Stimulated activated naive CD8-positive, alpha-beta T cell treated with anti-CD3 and anti-CD28 coated beads, Interleukin-15, amount 100 ng/mL, for 72 hours (primary cell): ENCODE measurements at regions not wholly inside any gene's neighbourhood (a gene's known extent, or its start where the extent isn't known, plus 50 kb on each side); places are given as distances from the start of the nearest gene placed in this dataset.

Experiments used
- ATAC-seq: fragments of 150-1000 bp; cut with Tn5 transposase; 2 replicates; pipeline ENCODE4 v1.10.0; 2021; ENCODE audit warnings: mild to moderate bottlenecking, moderate library complexity
- DNase-seq, 2 donors: peaks; one replicate each; pipeline ENCODE4 v3.0.0; 2021 to 2022
- H3K27ac Mint-ChIP-seq, 2 donors: one replicate each; pipeline ENCODE4 v1.8.0; 2022; ENCODE audit warnings: mild to moderate bottlenecking in 2 of 2, mixed read lengths in 2 of 2, moderate library complexity in 2 of 2
- H3K27me3 Mint-ChIP-seq: one replicate; pipeline ENCODE4 v1.8.0; 2022; ENCODE audit warnings: mixed read lengths
- H3K4me1 Mint-ChIP-seq: one replicate; pipeline ENCODE4 v1.8.0; 2022; ENCODE audit warnings: mild to moderate bottlenecking, mixed read lengths
- H3K4me3 Mint-ChIP-seq, 2 donors: one replicate each; pipeline ENCODE4 v1.8.0; 2022; ENCODE audit warnings: mild to moderate bottlenecking in 2 of 2, mixed read lengths in 2 of 2, moderate library complexity in 1 of 2
- H3K9me3 Mint-ChIP-seq, 2 donors: one replicate each; pipeline ENCODE4 v1.8.0; 2022; ENCODE audit warnings: mixed read lengths in 2 of 2

DNA sequence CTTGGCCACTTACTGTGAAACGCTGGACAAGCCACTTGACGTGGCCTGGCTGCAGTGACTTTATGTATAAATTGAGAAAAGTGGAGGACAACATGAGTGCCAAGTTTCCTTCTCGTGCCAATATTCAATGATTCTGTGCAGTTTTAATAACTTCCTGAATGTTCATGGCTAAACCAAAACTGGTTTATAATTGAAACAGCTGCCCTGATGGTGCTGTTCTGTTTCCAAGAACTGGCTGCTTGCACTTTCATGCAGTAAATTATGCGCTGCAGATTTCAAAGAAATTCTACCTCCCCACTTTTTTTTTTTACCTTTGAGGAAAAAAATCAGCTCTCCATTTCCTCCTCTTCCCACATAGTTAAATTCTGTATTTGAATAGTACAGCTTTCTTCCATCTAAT lies 205.2 kb upstream of the CASK start:
- Mint-ChIP-seq H3K27me3 (no peaks in the 10 kb centered on the region), H3K4me3 (peak overlapping the region; percentile 39 to 56), H3K4me1 (peaks cover 57% of the 10 kb centered on the region), H3K27ac (peak overlapping the region; percentile 72 to 89), H3K9me3 (no peaks in the 10 kb centered on the region)
- ATAC-seq (no peak), DNase-seq (no peak)

DNA sequence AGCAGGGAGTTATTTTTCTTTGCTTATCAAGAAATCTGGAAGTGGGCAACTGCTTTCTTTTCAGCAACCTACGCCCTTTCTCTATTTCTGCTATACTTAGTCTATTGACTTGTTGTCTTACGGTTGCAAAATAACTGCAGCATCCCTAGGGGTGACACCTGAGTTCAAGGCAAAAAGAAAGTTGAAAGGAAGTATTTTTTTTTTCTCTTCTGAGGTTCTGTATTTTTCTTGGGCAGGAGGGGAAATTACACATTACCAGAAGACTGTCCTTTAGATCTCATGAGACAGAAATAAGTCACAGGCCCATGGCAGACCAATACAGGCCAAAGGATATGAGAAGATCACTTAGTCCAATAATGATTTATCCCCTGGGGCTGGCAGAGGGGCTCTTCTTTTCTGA lies 204.7 kb upstream of the CASK start:
- DNase-seq, result peak; percentile 2 to 16
- H3K27me3 Mint-ChIP-seq, result no peaks in the 10 kb centered on the region
- H3K4me1 Mint-ChIP-seq, result peaks cover 57% of the 10 kb centered on the region
- no peaks in the 10 kb centered on the region for H3K9me3 Mint-ChIP-seq
- ATAC-seq, result peak; percentile 88
- peak overlapping the region; percentile 39 to 56 for H3K4me3 Mint-ChIP-seq
- H3K27ac Mint-ChIP-seq, result peak overlapping the region; percentile 89 to 90

DNA sequence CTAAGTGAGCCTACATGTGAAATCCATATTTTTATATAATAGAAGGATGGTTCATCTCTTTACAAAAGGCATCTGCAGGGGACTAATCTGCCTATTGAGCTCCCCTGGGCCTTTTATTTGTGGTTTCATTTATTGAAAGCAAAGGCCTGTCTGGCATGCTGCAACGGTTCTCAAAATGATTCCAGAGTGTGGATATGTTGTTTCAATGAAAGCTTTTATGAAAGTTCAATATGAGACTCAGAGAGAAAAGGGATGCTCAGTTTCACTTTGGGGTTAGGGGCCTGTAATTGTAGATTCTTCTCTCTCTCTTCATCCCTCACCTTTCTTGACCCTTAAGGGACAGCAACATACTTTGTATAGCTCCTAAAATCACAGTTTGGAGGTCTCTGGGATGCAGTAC lies 204.2 kb upstream of the CASK start:
- H3K27me3 Mint-ChIP-seq, result no peaks in the 10 kb centered on the region
- no peaks in the 10 kb centered on the region for H3K9me3 Mint-ChIP-seq
- peak overlapping the region; percentile 34 to 87 for H3K27ac Mint-ChIP-seq
- peak overlapping the region; percentile 39 to 56 for H3K4me3 Mint-ChIP-seq
- DNase-seq (no peak), ATAC-seq (peak; percentile 43)
- peaks cover 57% of the 10 kb centered on the region for H3K4me1 Mint-ChIP-seq

DNA sequence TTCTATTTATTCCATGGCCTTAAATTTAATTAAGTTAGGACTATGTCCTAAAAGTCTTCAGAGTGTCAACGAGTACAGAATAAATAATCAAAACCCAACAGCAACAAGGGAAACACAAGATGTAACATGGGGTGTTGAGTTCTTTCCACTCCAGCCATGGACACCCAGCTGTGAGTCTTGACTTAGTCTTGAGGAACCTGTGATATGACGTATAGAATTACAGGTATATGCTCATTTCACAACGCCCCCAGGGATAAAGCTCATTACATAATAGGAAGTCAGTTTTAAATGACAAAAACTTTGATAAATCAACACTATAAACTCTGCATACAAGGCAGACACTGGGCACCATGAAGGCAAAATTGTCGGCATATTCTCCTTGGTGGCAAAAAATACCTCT lies 200.0 kb upstream of the CASK start:
- Mint-ChIP-seq H3K27ac (no peak overlapping the region), H3K4me3 (no peak overlapping the region), H3K4me1 (peaks cover 27% of the 10 kb centered on the region), H3K9me3 (no peaks in the 10 kb centered on the region), H3K27me3 (no peaks in the 10 kb centered on the region)
- DNase-seq, result no peak
- no peak for ATAC-seq

DNA sequence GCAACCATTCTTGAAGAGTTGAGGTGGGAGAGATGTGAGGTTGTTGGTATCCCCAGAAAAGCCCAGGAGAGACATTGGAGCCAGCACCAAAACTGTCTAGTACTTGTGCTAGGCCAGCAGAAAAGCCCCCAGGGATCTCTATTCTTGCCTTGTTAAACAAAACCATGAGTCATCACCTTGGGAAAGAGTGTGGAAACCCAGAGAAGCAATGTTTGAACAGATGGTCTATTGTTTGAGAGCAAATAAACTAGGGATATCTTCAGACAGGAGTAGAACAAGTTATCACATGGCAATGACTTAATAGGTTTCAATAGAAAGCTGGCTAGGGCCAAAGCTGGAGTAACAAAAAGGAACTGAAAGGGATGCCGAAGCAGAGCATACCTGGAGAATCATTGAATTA lies 195.7 kb upstream of the CASK start:
- H3K4me1 Mint-ChIP-seq, result peaks cover 6% of the 10 kb centered on the region
- no peak overlapping the region for H3K27ac Mint-ChIP-seq
- no peaks in the 10 kb centered on the region for H3K27me3 Mint-ChIP-seq
- DNase-seq (no peak), ATAC-seq (no peak)
- H3K9me3 Mint-ChIP-seq, result peaks cover 4 to 6% of the 10 kb centered on the region in 2 donors
- H3K4me3 Mint-ChIP-seq, result no peak overlapping the region

DNA sequence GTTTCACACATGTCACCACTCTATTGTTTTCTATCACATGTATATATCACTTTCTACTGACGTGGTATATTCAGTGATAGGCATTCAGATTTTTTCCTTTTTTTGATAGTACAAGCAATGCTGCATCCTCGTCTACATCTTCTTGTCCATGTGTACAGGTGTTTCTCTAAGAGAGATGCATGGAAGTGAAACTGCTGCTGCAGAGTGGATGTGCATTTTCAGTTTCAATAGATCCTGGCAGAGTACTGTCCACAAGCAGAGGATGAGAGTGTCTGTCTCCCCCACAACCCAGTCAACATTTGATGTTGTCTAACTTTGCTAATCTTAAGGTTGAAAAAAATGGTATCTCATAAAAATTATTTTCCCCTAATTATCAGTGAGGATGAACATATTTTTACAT lies 194.0 kb upstream of the CASK start:
- no peak for DNase-seq
- Mint-ChIP-seq H3K27ac (no peak overlapping the region), H3K4me3 (no peak overlapping the region), H3K27me3 (no peaks in the 10 kb centered on the region), H3K9me3 (peaks cover 13 to 14% of the 10 kb centered on the region in 2 donors), H3K4me1 (peaks cover 6% of the 10 kb centered on the region)
- no peak for ATAC-seq

DNA sequence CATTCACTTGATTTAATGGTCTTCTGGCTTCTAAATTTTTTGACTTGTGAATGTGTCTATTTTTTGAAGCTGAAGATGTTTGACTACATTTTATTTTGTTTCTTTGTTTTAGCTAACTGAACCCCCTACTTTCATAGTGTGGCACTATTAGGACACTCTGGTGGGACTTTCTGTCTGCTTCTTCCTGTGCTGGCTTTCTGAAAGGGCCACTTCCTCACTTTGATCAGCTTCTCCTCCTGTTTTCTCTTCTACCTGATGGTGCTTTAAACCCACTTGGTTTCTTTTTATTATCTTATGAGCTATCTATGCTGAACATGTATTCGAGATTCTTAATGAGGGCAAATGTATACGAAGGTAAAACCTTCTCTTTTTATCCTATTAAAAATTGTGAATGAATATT lies 186.1 kb upstream of the CASK start:
- ATAC-seq (no peak), DNase-seq (no peak)
- H3K9me3 Mint-ChIP-seq, result peaks cover 11 to 13% of the 10 kb centered on the region in 2 donors
- peak overlapping the region; percentile 34 to 85 for H3K27ac Mint-ChIP-seq
- H3K4me3 Mint-ChIP-seq, result no peak overlapping the region
- H3K4me1 Mint-ChIP-seq, result peaks cover 36% of the 10 kb centered on the region
- H3K27me3 Mint-ChIP-seq, result no peaks in the 10 kb centered on the region

DNA sequence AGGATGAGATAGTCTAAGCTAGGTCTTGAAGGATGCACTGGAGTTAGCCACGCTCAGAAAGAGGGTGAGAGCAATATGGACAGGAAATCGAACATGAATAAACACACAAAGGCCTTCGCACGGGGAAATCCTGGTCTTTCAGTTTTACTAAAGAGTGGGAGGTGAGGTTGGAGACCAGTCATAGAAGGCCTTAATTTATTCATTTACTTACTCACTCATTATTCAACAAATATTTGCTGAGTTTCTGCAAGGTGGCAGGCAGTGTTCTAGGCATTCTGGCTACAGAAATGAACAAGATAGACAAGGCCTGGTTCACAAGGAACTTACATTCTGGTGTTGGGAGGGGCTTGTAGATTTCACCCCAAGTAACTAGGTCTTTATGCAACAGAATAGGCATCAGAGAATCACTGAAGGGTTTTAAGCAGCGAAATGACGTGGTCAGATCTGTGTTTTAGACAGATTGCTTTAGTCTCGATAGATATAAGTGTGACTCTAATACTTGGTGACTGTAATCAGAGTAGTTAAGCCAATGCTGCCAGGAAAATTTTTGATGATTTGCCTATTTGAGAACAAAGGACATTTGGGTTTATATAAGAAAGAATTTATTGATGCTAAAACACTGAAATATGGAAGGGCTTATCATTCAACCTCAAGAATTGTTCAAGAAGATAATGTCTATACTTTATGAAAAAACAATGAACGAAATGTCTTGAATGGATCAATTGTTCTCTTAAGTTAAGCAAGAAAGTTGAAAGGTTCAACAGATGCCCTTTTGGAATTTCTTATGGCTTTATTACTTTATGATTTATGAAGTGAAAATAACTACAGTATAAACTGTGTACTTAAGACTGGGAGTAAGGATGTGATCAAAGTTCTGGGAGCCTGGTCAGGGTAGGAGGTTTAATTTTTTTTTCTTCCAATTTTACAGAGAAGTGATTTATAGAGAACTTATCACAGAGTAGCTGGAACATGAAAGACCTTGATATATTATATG lies 184.4 kb upstream of the CASK start:
- peak; percentile 23 to 57 for DNase-seq
- Mint-ChIP-seq H3K9me3 (peaks cover 5 to 6% of the 10 kb centered on the region in 2 donors), H3K4me3 (no peak overlapping the region), H3K27ac (no peak overlapping the region), H3K4me1 (peaks cover 36% of the 10 kb centered on the region), H3K27me3 (no peaks in the 10 kb centered on the region)
- peak; percentile 97 for ATAC-seq

DNA sequence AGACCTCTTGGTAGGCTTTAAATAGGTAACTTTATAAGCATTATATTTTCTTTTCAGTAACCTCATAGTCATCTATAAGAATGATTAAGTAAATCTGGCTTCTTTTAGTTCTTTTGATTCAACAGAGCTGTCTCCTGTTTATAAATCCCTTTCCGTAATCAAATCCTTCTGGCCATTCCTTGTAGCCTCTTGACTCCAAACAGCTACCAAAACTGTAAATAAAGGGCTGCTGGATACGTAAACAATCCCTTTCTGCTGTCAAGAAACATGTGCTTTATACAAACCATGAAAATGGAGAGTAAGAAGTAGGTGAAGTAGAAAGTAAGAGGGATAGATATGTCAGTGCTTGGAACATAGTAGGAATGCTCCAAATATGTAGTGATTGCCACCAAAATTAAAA lies 183.2 kb upstream of the CASK start:
- Mint-ChIP-seq H3K27ac (no peak overlapping the region), H3K27me3 (no peaks in the 10 kb centered on the region), H3K4me3 (no peak overlapping the region), H3K4me1 (peaks cover 36% of the 10 kb centered on the region), H3K9me3 (no peaks in the 10 kb centered on the region)
- DNase-seq, result no peak
- ATAC-seq, result no peak

DNA sequence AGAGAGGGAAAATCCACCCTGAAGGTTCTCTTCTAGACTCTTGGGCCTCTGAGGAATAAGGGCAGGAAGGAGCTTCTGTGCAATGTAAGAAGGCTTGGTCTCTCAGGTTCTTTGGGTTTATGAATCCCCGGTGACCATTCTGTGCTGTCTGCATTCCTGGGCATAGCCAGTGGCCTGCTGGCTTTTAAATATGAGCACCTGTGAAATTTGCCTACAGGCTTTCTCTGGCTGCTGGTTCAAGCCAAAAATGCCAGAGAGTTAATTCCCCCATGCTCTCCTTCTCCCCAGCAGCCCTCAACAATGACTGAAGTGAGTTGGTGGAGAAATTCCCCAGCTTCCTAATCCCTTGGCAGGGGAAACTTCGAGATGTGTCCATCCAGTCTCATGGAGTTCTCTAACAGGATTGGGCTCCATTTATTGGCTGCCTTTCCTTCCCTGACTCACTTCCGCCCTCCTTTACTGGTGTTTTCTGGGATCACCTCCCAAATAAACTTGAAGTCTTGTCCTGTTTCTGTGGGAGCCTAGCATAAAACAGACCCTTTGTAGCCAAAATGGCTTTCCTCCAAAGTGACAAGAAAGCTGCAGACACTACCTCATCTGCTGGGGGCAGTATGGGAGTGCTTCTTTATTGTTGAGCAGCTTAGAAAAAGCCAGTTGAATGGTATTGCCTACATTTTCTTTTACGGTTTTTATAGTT lies 179.4 kb upstream of the CASK start:
- no peaks in the 10 kb centered on the region for H3K27me3 Mint-ChIP-seq
- H3K4me1 Mint-ChIP-seq, result peaks cover 11% of the 10 kb centered on the region
- ATAC-seq (no peak), DNase-seq (no peak)
- H3K4me3 Mint-ChIP-seq, result no peak overlapping the region
- no peak overlapping the region for H3K27ac Mint-ChIP-seq
- H3K9me3 Mint-ChIP-seq, result no peaks in the 10 kb centered on the region

DNA sequence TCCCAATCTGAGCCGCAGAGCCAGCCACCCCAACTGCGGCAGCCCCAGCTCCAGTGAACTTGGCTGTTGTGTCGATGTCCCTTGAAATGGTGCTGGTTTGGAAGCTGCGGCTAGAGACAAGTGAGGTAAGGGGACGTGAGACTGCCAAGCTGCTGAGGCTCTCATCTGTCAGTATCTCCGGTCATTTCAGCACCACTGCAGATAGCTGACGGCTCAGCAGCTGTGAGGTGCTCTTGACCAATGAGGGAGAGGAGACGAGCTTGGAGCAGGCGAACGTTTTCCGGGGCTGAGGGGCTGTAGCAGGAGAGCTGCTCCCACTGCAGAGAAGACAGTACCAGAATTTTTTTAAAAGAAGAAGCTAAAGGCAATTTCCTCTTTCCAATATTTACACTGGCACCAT lies 175.5 kb upstream of the CASK start:
- H3K27me3 Mint-ChIP-seq, result no peaks in the 10 kb centered on the region
- H3K9me3 Mint-ChIP-seq, result no peaks in the 10 kb centered on the region
- peaks cover 7% of the 10 kb centered on the region for H3K4me1 Mint-ChIP-seq

DNA sequence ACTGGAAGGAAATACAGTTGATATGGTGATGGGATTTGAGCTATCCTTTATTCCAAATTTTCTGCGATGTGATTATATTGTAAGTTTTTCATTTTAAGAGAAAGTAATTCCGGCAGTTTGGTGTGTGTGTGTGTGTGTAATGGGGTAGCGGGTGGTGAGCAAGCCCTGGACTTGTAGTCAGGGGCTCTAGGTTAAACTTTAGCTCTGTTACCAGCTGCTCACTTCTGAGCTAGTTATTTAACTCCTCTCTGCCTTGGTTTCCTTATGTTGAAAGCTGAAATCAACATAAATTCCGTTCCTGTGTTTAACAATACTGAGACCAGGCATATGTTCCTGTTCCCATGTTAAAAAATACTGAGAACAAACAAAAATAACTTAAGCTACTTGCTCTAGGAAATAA lies 174.1 kb upstream of the CASK start:
- ATAC-seq, result no peak
- no peak overlapping the region for H3K4me3 Mint-ChIP-seq
- H3K4me1 Mint-ChIP-seq, result peaks cover 10% of the 10 kb centered on the region
- H3K27me3 Mint-ChIP-seq, result no peaks in the 10 kb centered on the region
- no peak for DNase-seq
- no peaks in the 10 kb centered on the region for H3K9me3 Mint-ChIP-seq
- H3K27ac Mint-ChIP-seq, result no peak overlapping the region

More for the DNA sequence above, 175.5 kb upstream of the CASK start:
- H3K4me3 Mint-ChIP-seq, result no peak overlapping the region
- no peak overlapping the region for H3K27ac Mint-ChIP-seq
- ATAC-seq (no peak), DNase-seq (no peak)

DNA sequence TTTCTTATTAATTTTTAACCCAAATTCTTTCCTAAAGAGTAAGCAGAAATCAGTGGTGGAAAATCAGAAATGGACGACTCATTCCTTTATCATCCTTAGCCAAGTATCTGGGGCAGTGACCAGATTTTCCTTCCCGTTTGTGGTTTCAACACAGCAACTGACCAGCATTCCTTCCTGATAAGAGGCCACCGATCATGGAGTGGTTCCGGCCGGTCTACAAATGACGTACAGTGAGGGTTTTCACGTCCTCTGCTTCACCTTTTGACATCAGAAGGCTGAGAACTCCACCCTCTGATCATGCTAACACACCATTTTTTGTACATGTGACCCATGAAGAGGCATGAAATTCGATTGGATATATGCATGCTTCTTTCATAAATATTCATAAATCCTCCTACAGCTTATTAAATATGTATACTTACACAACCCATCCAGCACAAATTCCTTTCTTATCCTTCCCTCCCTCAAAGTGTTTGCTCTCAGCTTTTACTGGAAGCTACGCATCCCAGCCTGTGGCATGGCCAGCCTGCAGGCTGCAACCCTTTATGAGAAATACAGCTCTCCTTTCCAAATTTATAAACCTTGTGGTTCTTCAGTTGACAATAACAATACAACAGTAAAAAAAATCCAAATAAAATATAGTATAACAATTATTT lies 173.0 kb upstream of the CASK start:
- H3K9me3 Mint-ChIP-seq, result no peaks in the 10 kb centered on the region
- ATAC-seq (no peak), DNase-seq (no peak)
- no peak overlapping the region for H3K4me3 Mint-ChIP-seq
- H3K27ac Mint-ChIP-seq, result no peak overlapping the region
- H3K27me3 Mint-ChIP-seq, result no peaks in the 10 kb centered on the region
- peaks cover 10% of the 10 kb centered on the region for H3K4me1 Mint-ChIP-seq

DNA sequence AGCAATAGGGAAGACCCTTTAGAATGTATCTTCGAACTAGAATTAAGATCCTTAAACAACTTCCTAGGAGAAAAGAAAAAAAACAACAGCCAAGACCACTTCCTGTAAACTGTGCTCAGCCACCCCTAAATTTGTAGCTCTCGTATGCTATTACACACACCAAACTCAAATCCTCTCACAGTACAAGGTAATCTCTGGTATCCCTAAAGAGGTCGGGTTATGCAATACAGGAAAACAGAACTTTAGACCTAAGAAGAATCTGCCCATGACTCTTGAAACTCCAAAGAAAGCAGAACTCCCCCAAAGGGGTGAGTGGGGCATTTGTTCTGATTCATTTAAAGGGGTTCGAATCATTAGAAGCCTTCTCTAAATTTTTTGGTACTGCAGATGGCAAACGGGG lies 170.9 kb upstream of the CASK start:
- H3K9me3 Mint-ChIP-seq, result no peaks in the 10 kb centered on the region
- no peak for ATAC-seq
- DNase-seq, result no peak
- no peak overlapping the region for H3K27ac Mint-ChIP-seq
- peaks cover 23% of the 10 kb centered on the region for H3K4me1 Mint-ChIP-seq
- H3K27me3 Mint-ChIP-seq, result no peaks in the 10 kb centered on the region
- no peak overlapping the region for H3K4me3 Mint-ChIP-seq

DNA sequence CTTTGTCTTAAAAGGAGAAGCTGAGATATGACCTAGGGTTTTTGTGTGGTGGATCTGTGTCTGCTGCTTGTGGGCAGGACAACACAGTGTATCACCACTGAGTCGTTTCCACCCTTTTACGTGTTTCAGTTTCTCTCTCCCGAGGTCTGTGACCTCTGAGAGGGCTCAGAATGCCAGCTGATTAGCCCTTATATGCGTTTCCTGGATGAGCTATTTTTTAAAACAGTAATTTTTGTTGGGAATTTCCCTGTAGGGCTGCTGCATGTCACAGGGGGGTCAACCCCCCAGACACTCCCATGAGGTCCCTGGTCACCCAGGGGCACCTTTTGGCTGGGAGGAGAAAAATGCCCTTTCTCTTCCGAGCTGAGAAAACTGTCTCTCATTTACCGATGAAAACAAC lies 170.4 kb upstream of the CASK start:
- Mint-ChIP-seq H3K27me3 (no peaks in the 10 kb centered on the region), H3K4me1 (peaks cover 28% of the 10 kb centered on the region), H3K27ac (no peak overlapping the region), H3K9me3 (no peaks in the 10 kb centered on the region), H3K4me3 (no peak overlapping the region)
- peak; percentile 83 for ATAC-seq
- DNase-seq, result peak in 1 of 2 donors; percentile 17

DNA sequence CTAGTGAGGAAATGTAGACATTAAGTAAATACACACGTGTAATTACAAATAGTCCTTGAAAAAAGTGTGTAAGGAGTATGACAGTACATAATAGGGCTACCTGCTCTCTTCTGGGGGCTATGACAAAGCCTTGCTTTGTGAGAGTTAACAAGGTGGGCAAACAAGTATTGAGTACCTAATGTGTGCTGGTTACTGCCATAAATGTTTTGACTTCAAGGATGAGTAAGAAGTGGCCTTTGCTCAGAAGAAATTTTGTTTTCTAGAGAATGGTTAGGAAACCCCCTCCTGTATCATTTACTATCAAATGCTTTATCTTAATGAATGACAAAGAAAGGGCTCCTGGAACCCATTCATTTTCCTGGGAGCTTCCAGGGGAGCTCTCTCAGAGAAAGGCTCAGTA lies 167.0 kb upstream of the CASK start:
- Mint-ChIP-seq H3K27ac (peak overlapping the region; percentile 86 to 88), H3K4me1 (peaks cover 28% of the 10 kb centered on the region), H3K4me3 (peak overlapping the region in 1 of 2 donors; percentile 57), H3K9me3 (no peaks in the 10 kb centered on the region), H3K27me3 (no peaks in the 10 kb centered on the region)
- DNase-seq (peak; percentile 2 to 8), ATAC-seq (peak; percentile 89)
